NCI-H146 treated with DMSO at 0.1 percent for 48 hours (cell line): ENCODE measurements at regions not wholly inside any gene's neighbourhood (a gene's known extent, or its start where the extent isn't known, plus 50 kb on each side); places are given as distances from the start of the nearest gene placed in this dataset.
A peak's percentile ranks its signal among the peaks of the same experiment; 100 is the strongest.

ENCODE experiments used
- DNase-seq: peaks from one replicate; lab custom pipeline; 2025; ENCODE audit not compliant: unreplicated experiment; lab: John Stamatoyannopoulos, UW

DNA sequence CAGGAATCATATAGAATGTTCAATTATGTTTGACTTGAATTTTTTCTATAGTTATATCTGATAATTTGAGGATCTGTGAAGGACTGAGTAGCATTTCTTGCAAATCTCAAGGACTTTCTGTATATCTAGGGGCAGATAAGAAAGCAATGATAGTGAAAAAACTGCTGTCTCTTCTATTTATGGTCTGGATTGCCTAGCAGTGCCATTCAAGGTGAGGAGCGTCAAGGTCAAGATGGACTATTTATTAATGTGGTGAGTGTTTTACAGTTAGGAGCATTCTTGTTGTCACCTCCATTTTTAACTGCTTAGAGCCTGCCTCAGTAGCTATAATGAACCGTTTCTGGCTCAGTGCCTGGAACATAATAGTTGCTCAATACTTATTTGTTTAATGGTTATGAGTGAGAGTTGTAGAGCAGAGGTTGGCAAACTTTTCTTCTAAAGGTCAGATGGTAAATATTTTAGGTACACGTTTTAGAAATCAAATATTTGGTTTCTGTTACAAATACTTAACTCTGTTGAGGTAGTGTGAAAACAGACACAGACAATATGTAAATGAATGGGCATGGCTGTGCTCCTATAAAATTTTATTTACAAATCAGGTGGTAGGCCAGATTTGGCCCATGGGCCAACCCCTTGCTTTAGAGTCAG is 523.2 kb upstream of the IGFBP7 start:
- DNase-seq = no peak

DNA sequence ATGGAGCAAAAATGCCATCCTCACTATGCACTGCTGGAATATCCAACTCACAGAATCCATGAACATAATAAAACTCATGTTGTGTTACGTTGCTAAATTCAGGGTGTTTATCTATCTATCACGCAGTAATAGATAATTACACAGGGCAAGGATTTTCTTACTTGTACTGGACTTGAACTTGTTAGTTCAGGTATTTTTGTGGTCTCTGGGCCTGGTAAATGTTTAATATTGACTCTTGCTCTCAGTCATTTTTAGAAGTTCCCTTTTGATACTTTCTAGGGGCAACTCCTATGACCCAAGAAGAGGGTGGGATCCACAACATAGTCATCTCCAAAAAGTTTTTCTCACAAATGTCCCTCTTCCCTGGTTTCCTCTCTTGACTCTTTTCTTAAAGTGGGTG is 522.4 kb upstream of the IGFBP7 start:
- no peak for DNase-seq

DNA sequence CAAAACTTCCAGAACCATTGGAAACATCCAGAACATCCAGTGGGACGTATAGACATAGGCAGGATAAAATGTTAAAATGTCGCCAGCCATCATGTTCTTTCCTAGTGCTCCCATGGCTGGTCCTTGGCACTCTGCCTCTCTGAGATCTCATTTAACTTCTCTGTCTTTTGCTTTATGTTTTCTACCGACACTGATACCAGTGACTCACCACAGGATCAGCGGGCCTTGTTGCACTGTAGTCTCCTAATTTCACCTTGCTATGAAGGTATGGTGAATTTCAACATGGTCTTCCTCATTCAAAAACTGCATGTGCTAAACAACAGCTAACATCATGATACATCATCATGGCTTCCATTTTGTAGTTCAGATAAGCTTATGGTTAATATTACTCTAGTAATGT is 521.0 kb upstream of the IGFBP7 start:
- DNase-seq = no peak

DNA sequence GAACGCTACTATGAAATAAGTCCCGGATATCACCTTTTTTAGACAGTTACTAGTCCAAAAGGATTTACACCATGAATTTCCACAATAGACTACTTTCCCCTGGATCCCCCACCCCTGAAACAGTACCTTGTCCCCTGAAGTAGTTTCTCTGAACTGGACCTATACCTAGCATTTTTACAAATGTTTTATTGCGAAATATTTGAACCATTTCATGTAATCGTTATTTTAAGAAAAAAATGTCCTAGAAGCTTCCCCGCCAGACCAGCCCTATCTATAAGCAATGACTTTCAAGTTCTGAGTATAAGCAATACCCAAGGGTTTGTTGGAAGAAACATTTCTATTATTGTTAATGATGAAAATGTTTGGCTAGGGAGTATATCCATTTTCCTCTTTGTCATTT is 517.8 kb upstream of the IGFBP7 start:
- no peak for DNase-seq

DNA sequence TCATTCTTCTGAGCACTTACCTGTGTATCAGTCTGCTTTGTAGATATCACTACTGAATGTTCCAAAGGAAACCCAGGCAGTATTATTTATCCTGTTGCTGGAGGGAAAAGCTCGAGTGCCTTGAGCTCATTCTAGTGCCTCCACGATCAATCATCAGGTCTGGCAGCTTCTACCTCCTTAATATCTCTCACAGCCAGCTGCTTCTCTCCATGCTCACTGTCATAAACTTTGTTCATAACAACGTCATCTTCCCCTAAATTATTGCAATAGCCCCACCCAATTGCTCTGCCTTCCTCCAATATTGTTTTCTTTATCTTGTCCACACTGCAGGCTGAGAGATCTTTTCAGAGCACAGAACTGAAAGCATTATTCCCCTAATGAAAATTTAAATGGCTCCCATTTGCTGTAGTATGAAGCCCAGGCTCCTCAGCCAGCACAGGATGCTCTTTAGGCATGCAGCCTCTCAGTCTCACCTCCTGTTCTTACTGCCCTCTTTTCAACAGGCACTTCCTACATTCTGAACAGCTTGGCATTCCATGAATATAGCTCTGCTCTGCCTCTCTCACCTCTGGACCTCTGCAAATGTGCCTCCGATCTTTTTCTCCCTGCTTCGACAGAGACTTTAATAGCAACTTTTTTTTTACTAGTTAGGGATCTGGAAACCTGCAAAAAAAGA is 504.2 kb upstream of the IGFBP7 start:
- no peak for DNase-seq

DNA sequence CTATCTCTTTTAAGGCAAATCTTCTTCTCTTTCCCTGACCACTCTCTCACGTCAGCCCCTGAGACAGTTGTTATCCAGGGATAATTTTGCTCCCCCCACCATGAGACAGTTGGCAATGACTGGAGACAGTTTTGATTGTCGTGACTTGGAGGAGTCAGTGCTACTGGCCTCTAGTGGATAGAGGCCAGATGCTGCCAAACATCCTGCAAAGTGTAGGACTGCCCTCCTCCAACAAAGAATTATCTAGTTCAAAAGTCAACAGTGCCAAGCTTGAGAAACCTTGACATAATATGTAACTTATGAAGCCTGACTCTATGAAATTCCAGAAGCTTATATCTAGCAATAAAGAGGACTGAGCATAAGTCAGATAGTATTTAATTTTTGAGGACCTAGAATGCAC is 502.1 kb upstream of the IGFBP7 start:
- DNase-seq = no peak

DNA sequence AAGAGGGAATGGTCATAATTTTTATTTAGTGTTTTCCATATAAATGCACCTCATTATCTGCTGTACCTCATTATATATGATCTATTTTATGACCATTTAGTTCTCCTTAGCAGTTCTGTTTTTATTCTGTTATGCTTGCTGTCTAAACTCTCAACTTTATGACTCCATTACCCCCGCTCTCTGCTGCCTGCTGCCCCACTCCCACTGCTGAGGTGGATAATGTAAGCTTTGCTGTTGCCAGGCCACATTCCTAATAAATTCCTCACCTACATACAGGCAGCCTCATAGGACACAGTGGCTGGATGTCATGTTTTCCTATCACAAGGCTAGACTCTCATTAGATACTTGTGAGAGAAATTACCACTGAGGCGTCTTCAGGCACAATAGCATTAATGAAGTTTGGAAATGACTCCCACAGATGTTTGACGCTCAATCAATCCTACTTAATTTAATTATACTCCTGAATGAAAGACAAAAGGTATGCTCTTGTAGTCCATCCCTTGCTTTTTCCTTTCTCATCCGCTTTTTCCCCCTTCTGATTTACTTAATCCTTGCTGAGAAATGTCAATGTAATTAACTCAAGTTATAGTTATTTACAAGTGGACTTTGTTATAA is 497.5 kb upstream of the IGFBP7 start:
- no peak for DNase-seq

DNA sequence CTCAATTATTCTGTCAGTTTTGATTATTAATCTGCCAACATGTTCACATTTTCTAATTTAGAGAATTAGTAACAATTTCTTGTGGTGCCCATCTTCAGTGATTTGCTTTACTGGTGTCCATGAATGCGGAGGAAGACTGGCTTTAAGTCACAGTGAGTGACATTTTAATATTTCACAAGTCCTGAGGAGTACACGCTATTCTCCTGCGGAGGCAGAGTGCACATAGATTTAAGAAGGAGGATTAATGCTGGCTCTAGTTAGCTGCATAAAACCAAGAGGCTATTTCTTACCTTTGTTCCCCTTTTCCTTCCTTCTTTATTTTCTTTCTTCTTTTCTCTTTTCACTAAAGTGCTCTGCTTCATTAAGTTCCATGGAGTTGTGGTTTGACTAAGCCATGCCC is 495.2 kb upstream of the IGFBP7 start:
- DNase-seq = no peak

DNA sequence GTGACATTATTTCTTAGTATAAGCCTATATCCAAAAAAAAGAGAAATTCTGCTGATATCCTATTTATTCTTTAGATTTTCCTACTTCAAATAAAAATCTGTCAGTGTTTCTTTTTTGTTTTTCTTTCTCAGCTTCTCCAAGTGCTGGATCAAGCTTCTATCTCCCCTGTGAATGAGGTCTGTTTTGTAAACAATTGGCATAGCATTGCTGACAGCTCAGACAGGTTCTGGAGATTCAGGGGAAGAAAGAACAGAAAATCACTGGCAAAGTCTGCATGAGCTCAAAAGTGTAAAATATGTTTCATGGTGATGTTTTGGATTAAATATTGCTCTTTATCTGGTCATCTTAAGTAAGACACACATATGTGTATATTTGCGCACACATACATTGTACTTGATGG is 492.0 kb upstream of the IGFBP7 start:
- no peak for DNase-seq

DNA sequence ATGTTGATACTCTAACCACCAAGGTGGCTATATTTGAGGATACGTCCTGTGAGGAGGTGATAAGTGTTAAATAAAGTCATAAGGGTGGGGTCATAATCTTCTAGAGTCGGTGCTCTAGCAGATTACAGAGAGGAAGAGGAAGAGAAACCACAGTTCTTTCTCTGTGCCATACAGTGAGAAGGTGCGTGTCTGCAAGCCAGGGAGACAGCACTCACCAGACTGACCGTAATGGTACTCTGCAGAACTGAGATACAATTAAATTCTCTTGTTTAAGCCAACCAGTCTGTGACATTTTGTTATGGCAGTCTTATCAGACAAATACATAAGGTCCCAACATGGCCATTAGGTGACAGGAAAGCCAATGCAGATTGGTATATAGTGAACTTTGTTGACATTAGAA is 480.9 kb upstream of the IGFBP7 start:
- no peak for DNase-seq

DNA sequence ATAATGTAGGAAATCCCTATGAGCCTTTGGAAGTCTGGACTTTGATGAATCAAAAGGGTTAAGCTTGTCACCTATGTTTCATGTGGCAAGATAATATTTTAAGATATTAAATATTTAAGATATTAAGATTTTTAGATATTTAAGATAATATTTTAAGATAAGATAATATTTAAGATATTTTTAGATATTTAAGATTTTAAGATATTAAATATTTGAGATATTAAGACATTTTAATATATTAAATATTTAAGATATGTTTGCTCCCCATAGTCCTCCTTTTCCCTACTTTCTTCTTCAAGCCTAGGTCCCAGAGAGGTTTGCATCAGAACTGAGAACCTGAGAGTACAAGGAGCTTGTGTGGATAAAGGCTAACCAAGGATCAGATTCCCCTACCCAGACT is 478.4 kb upstream of the IGFBP7 start:
- no peak for DNase-seq

DNA sequence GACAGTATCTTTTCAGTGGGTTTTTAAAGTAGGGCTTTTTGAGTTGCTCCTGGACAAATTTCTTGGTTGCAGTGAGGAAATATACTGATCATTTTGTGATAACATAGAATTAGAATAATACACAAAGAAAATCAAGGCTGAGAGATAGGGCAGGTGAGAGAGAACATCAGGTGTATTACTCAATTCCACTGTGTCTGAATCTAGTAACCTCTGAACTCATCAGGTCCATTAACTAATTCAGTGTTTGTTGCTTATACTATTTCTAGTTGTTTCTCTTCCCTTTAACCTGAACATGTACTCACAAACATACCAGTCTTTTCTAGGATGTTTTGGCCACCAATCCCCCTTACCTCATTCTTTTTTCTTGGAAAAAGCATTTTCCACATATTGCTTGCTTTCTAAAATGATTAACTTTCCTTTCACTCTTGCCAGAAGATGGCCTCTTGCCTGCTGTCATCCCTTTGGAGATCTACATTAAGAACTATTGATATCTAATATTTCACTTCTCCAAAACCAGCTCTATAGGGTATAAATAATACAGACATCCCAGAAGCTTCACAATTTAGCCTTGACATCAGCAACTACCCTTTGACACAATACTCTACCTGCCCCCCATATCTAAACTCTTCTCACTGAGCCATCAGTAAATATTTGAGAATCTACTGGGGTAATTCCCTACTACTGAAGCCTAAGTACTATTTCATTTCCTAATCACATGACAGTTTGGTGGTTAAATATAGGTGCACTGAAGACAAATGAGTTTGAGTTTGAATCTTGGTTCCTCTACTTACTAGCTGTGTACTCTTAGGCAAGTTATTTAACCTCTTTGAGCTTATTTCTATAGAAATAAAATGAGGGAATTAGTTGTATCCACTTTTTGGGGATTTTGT is 470.8 kb upstream of the IGFBP7 start:
- DNase-seq = no peak

DNA sequence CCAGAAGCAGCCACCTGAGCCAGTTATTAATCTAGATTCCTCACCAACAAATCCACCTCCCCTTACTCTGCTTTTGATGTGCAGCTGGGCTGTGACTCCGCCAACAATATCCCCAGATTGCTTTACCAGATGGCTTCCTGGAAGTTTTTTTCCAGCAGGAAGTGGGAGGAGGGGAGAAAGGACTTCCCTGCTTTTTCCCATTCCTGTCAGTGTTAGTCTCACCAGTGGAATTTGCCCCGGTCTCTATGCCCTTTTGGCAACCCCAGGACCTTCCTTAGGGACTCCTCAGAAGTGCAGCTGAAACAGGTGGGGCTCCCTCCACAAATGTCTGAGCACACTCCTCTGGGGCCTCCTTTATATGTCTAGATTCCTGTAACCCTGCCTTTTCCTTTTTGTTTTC is 465.2 kb upstream of the IGFBP7 start:
- DNase-seq = no peak

DNA sequence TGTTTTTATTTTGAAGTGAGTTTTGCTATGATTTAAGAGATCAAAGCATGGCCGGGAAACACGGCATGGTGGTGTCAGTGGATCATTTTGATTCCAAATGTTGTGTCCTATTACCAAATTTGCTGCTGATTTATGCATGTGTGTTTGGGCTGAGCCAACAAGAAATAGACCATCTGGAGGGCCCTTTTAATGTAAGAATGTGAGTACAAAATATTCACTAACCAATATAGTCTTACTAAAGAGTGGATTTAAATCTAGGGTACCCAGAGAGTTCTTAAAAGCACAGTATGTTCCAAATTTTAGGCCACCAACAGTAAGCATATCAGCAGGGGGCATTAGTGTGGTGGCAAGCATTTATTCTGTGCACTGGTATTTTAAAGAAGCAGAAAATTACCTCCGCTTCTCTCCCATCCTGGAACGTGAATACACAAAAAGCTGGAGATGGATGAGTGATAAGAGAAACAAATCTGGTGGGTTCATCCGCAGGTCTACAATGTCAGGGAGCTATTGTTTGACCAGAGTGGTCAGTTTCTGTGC is 444.4 kb upstream of the IGFBP7 start:
- no peak for DNase-seq

DNA sequence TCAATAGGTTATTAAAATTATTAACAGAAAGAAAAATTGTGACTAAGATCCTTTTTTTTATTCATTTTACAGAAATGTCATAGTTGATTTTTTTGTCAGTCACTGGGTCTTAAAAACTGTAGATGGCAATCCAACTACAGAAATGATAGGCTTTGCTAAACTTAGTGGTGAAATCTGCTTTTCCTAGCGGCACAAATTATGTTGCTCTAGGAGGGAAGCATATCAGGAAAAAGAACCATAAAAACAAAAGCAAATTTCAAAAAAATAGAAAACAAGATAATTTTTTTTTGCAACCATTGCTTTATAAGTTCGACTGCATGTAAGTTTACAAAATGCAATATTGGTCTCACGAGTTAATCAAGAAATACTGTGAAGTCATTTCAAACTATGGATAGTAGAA is 443.5 kb upstream of the IGFBP7 start:
- DNase-seq = no peak

DNA sequence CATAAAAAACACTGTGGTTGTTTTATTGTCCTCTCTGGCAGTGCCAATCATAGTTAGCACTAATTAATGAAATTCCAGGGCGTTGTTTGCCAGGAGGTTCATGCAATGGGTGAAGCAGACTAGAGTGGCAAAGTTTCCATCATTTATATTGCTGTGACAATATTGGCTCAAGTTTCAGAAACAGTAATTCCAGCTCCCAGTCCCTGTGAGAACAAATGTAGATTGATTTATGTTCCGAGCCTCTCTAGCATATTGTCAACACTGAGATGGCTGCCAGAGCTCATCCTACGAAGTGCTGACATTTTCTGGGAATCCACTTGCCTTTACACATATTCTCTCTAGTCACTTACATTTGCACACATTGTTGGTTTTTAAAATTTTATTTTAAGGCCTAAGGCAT is 440.0 kb upstream of the IGFBP7 start:
- DNase-seq = no peak

DNA sequence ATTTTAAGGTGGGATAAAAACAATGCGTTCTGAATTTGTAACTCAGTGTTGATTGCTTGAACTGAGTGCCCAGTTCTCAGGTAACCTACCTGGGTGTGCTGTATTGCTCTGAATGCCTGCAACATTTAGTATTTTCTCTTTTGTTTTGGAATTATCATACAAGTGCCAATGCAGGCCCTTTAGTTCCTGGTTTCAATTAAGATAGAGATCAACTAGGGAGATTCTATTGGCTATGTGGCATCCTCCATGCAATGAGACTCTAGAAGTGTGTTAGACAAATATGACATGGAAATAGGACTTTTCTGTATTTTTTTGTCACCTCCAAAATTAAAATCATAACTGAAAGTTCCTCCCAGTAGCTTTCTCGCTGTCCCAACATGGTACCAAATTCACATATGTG is 438.7 kb upstream of the IGFBP7 start:
- DNase-seq = no peak

DNA sequence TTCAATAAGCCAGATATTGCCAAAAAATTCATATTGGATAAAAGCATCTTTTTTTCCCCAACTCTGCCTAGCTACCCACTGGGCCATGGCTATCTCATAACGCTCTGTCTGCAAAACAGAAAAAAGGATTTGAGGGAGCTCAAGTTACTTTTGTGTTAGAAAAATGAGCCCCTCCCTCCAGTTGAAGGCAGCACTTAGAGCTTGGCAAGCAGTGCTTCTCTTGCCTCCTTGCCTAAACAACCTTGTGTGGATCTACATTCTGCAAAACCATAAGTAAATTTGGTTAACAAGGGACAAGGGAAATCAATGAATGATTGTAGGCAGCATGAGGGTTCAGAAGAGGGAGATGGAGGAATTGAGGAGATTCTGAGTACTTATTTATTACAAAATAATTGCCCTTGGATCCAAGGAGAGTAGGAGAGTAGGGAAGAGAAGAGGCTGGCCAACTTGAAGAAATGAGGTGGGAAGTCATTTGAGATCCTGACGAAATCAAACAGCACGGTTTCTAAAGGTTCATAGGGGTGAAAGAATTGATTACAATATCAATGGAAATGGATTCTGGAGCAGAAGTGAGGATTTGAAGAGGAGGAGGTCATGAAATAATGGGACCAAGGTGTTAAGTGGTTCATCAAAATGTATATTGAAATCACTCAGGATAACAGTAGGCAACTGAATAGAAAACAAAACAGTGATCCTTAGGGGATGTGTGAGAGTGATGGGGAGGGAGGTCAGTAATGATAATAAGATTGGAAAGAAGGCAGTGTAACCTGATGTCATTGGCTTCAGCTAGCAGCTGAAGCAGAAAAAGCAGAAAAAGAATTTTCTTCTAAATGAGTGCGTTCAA is 434.8 kb upstream of the IGFBP7 start:
- DNase-seq = no peak

DNA sequence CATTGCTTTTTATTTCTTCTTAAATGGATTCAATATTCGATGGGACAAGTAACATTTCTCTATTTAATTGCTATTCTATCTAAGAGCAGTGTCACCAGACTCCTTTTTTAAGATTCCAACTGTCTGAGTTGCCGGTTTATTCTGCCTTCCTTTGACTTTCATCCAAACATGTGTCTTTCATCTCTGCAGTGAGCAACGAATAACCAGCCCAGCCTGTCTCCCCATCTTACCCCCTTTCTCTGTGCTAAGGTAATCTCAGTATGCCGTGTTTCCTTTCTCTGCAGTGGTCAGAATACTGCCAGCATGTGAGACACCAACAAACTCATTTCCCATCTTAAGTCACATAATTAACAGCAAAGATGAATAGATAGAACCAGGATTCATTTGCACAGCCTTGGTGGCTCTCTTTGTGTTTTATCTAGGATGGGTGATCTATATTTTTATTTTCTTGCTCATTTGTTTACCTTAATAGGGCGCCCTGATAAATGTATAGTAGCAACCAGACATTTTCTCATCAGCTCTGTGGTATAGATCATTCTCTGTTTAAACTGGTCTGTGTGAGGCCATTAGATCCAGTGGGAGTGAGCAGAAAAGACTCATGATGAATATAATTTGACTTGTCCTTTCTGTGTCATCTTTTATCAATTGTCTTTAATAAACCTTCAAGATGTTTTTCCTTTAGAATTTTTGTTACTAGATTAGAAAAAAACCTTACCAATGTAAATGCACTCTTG is 394.8 kb upstream of the IGFBP7 start:
- no peak for DNase-seq

DNA sequence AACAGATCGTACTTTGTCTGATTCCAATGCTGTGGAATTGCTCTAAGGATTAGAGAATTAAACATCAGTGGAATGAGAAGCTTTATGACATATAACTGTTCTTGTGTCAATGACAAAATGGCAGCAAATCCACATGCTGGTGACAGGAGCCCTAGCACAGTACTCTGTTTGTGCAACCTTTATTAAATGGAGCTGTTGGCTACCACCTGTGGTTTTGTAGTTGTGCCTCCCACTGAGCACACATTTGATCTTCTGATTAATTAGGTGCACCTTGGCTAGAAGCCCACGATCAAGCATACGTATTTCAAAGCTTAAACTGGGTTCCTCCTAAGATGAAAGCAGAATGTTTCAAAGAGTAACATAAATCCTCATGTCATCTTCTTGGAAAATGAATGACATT is 394.0 kb upstream of the IGFBP7 start:
- DNase-seq = peak; percentile 27
